Left forelimb (tissue), 1 donor: ENCODE measurements at regions not wholly inside any gene's neighbourhood (a gene's known extent, or its start where the extent isn't known, plus 50 kb on each side); places are given as distances from the start of the nearest gene placed in this dataset.

ENCODE experiments used
- DNase-seq: peaks from one replicate; pipeline ENCODE4 v3.0.0-alpha.2; 2018; ENCODE audit warnings: low spot score

DNA sequence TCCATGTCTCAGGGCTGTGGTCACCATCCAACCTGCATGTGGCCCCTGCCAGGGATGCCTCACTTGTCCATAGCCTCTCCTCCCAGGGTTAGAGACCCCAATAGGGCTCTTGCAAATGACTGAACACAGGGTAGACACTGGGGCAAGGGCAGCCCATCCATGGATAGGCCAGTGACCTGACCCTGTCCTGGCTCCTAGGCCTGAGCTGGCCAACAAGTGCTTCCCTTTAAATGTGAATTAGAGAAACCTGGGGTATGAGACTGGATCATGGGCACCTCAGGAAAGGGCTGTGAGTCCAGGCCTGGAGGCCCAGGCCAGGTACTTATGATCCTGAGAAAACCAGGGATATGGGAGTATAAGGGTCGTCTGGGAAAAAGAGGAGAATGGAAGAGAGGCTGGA lies 64.5 kb downstream of the COPS8 start:
- no peak for DNase-seq

DNA sequence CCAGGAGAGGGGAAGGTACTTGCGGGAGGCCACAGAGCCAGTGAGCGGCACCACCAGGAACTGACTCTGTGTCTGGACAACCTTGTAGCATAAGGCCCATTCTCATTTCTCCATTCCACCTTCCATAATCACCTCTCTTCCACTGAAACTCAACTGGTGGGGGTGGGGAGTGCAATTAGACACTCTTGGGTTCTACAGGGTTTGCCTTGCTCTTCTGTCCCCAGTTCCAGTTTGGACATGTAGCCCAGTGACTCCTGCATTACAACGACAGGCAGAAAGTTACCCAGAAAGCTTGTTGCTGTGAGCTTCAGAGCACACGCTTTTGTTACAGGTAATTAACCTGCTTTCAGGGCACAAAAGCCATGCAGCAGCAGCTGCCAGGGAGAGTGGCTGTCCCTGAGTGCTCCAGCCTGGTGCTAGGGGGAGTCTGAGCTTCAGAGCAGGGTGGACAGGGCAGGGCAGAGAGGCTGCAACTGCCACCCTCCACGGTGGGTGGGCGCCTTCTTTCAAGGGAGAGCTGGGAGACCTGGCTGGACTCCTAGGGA lies 65.2 kb downstream of the COPS8 start:
- DNase-seq = no peak

DNA sequence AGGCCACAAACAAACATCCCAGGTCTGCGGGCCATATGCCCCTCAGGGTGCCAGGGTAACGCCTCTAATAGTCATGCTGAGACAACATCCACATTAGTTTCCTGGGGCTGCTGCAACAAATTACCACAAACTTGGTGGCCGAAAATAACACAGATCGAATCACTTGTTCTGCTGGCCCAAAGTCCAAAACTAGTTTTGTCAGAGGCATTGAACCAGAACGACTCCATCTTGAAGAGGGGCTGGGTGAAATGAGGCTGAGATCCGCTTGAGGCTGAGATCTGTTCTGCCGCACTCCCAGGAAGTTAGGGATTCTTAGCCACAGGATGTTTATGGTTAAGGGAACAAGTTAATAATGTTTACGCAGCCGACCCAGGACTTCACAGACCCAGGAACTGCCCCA lies 66.7 kb downstream of the COPS8 start:
- DNase-seq = no peak

DNA sequence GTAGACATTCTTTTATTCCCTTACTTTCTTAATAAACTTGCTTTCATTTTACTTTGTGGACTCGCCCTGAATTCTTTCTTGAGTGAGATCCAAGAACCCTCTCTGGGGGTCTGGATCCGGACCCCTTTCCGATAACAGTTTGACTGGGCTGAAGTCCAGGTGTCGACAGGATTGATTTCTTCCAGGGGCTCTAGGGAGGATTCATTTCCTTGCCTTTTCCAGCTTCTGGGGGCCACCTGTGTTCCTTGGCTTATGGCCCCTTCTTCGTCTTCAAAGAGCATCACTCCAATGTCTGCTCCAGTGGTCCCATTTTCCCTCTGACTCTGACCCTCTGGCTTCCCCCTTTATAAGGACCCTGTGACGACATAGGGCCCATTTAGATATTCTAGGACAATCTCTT lies 67.5 kb downstream of the COPS8 start:
- DNase-seq = no peak

GRCh38 chr2:237154082-237154638 lies 68.5 kb downstream of the COPS8 start:
- DNase-seq = no peak

- DNase-seq = no peak
Measured at GRCh38 chr2:237154884-237155851, 69.5 kb downstream of the COPS8 start.

- peak; percentile 77 for DNase-seq
Measured at GRCh38 chr2:237156031-237156856, 70.6 kb downstream of the COPS8 start.

GRCh38 chr2:237156857-237157779 lies 71.4 kb downstream of the COPS8 start:
- no peak for DNase-seq

- no peak for DNase-seq
Measured at GRCh38 chr2:237157780-237158102, 72.1 kb downstream of the COPS8 start.

DNA sequence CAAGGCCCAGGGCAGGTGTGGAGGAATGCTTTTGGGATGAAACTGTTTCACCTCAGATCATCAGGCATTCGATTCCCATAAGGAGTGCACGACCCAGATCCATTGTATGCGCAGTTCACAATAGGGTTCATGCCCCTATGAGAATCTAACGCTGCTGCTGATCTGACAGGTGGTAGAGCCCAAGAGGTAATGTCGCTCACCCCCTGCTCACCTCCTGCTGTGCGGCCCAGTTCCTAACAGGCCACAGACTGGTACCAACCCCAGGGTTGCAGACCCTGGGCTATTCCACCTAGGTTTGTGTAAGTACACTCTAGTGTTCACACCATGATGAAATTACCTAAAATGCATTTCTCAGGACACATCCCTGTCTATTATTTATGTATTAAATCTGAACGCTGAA lies 72.5 kb downstream of the COPS8 start:
- DNase-seq = no peak

- DNase-seq = no peak
Measured at GRCh38 chr2:237159006-237159911, 73.6 kb downstream of the COPS8 start.

GRCh38 chr2:237160271-237160919 lies 74.7 kb downstream of the COPS8 start:
- no peak for DNase-seq

- DNase-seq = no peak
Measured at GRCh38 chr2:237161189-237161588, 75.5 kb downstream of the COPS8 start.

GRCh38 chr2:237162959-237163358 lies 77.3 kb downstream of the COPS8 start:
- no peak for DNase-seq

GRCh38 chr2:237164474-237165042 lies 78.9 kb downstream of the COPS8 start:
- DNase-seq = no peak

- DNase-seq = no peak
Measured at GRCh38 chr2:237165405-237166276, 80.0 kb downstream of the COPS8 start.

DNA sequence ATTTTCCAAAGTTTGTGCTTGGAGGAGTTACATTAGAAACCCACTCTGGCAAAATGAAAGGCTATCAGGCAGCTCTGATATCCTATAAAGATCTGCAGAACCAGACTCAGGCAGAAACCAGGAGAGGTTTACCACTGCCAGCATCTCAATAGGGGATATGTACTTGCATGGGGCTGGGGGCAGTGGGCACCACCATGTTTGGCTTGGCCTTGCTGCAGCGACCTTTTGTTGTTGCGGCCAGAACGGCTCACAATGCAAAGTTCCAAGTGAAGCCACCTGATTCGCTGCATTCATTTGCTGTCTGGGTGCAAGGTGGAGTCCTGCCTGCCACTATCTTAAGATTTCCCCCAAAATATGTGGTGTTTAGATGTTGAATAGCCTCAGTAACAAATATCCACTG lies 81.3 kb downstream of the COPS8 start:
- no peak for DNase-seq

- no peak for DNase-seq
Measured at GRCh38 chr2:237167934-237168333, 82.2 kb downstream of the COPS8 start.
